ENCODE measurements at regions not wholly inside any gene's neighbourhood (a gene's known extent, or its start where the extent isn't known, plus 50 kb on each side); places are given as distances from the start of the nearest gene placed in this dataset.
"Not testable (repeated sequence)": the region's sequence is repeated elsewhere in the genome, so short reads cannot be mapped to it uniquely, and the experiment has no call there.

- TF ChIP-seq CTCF (IDR thresholded peaks at IDR 0.05; ENCODE audit: low read depth, low read length): no peak
- Histone ChIP-seq H3K27me3 (no peaks in the 10 kb centered on the region), H3K4me3 (ENCODE audit: low read depth, low read length) (no peak overlapping the region), H3K9me3 (no peaks in the 10 kb centered on the region), H3K4me1 (no peaks in the 10 kb centered on the region; the same call in 1 of the 2 replicates), H3K36me3 (no peaks in the 10 kb centered on the region)
- no peak for DNase-seq
Observed at GRCh38 chr6:23841116-23841515, 284.9 kb upstream of the NRSN1 start.

GRCh38 chr6:23842760-23843159 lies 283.3 kb upstream of the NRSN1 start:
- no peak for DNase-seq
- no peaks in the 10 kb centered on the region for H3K9me3 ChIP-seq
- H3K27me3 ChIP-seq: no peaks in the 10 kb centered on the region
- no peak for TF ChIP-seq CTCF (IDR thresholded peaks at IDR 0.05; ENCODE audit: low read depth, low read length)
- H3K4me1 ChIP-seq: no peaks in the 10 kb centered on the region
- H3K4me3 ChIP-seq (ENCODE audit: low read depth, low read length): no peak overlapping the region
- H3K36me3 ChIP-seq: no peaks in the 10 kb centered on the region

GRCh38 chr6:23851522-23851921 lies 274.5 kb upstream of the NRSN1 start:
- DNase-seq: no peak
- no peak for TF ChIP-seq CTCF (IDR thresholded peaks at IDR 0.05; ENCODE audit: low read depth, low read length)
- no peak overlapping the region for H3K4me3 ChIP-seq (ENCODE audit: low read depth, low read length)

GRCh38 chr6:23853566-23854133 lies 272.4 kb upstream of the NRSN1 start:
- H3K9me3 ChIP-seq; H3K4me1 ChIP-seq; H3K4me3 ChIP-seq (ENCODE audit: low read depth, low read length); H3K27me3 ChIP-seq; DNase-seq; H3K36me3 ChIP-seq: not testable (repeated sequence)

More at GRCh38 chr6:23851522-23851921, 274.5 kb upstream of the NRSN1 start:
- no peaks in the 10 kb centered on the region for H3K27me3 ChIP-seq
- H3K36me3 ChIP-seq: no peaks in the 10 kb centered on the region
- H3K4me1 ChIP-seq: no peaks in the 10 kb centered on the region
- H3K9me3 ChIP-seq: no peaks in the 10 kb centered on the region

- H3K27me3 ChIP-seq; H3K4me3 ChIP-seq (ENCODE audit: low read depth, low read length); H3K4me1 ChIP-seq; H3K36me3 ChIP-seq; DNase-seq; H3K9me3 ChIP-seq: not testable (repeated sequence)
Observed at GRCh38 chr6:23854154-23854553, 271.9 kb upstream of the NRSN1 start.

GRCh38 chr6:23855497-23856116 lies 270.4 kb upstream of the NRSN1 start:
- no peak for DNase-seq
- Histone ChIP-seq H3K36me3 (no peaks in the 10 kb centered on the region), H3K27me3 (no peaks in the 10 kb centered on the region), H3K4me3 (ENCODE audit: low read depth, low read length) (no peak overlapping the region), H3K9me3 (no peaks in the 10 kb centered on the region), H3K4me1 (no peaks in the 10 kb centered on the region)
- TF ChIP-seq CTCF (IDR thresholded peaks at IDR 0.05; ENCODE audit: low read depth, low read length): no peak

GRCh38 chr6:23870496-23870895 lies 255.5 kb upstream of the NRSN1 start:
- Histone ChIP-seq H3K9me3 (no peaks in the 10 kb centered on the region), H3K4me1 (no peaks in the 10 kb centered on the region; the same call in 1 of the 2 replicates)
- no peak for TF ChIP-seq CTCF (IDR thresholded peaks at IDR 0.05; ENCODE audit: low read depth, low read length)

More at GRCh38 chr6:23870496-23870895, 255.5 kb upstream of the NRSN1 start:
- no peaks in the 10 kb centered on the region for H3K27me3 ChIP-seq
- H3K4me3 ChIP-seq (ENCODE audit: low read depth, low read length): no peak overlapping the region
- no peak for DNase-seq
- H3K36me3 ChIP-seq: no peaks in the 10 kb centered on the region
